ENCODE measurements at regions not wholly inside any gene's neighbourhood (a gene's known extent, or its start where the extent isn't known, plus 50 kb on each side); places are given as distances from the start of the nearest gene placed in this dataset.
A peak's percentile ranks its signal among the peaks of the same experiment; 100 is the strongest.

- peak; percentile 64 for DNase-seq (ENCODE audit: low spot score)
Measured at GRCh38 chr10:61140765-61141392, 196.9 kb upstream of the RHOBTB1 start.

- DNase-seq (ENCODE audit: low spot score), result no peak
Measured at GRCh38 chr10:61139592-61139953, 195.6 kb upstream of the RHOBTB1 start.

- no peak for DNase-seq (ENCODE audit: low spot score)
Measured at GRCh38 chr10:61138708-61139591, 195.0 kb upstream of the RHOBTB1 start.

GRCh38 chr10:61136139-61136538, 192.2 kb upstream of the RHOBTB1 start:
- no peak for DNase-seq (ENCODE audit: low spot score)

GRCh38 chr10:61135276-61135721, 191.3 kb upstream of the RHOBTB1 start:
- DNase-seq (ENCODE audit: low spot score), result no peak

- no peak for DNase-seq (ENCODE audit: low spot score)
Measured at GRCh38 chr10:61130366-61130765, 186.4 kb upstream of the RHOBTB1 start.

GRCh38 chr10:61128196-61128595, 184.2 kb upstream of the RHOBTB1 start:
- no peak for DNase-seq (ENCODE audit: low spot score)

- no peak for DNase-seq (ENCODE audit: low spot score)
Measured at GRCh38 chr10:61125560-61126170, 181.7 kb upstream of the RHOBTB1 start.

GRCh38 chr10:61124756-61125530, 181.0 kb upstream of the RHOBTB1 start:
- no peak for DNase-seq (ENCODE audit: low spot score)

- DNase-seq (ENCODE audit: low spot score), result no peak
Measured at GRCh38 chr10:61120805-61121204, 176.8 kb upstream of the RHOBTB1 start.

GRCh38 chr10:61119573-61119972, 175.6 kb upstream of the RHOBTB1 start:
- no peak for DNase-seq (ENCODE audit: low spot score)

GRCh38 chr10:61115897-61116296, 171.9 kb upstream of the RHOBTB1 start:
- DNase-seq (ENCODE audit: low spot score), result no peak

- DNase-seq (ENCODE audit: low spot score), result no peak
Measured at GRCh38 chr10:61112771-61113170, 168.8 kb upstream of the RHOBTB1 start.

GRCh38 chr10:61110936-61111335, 167.0 kb upstream of the RHOBTB1 start:
- DNase-seq (ENCODE audit: low spot score), result no peak

- no peak for DNase-seq (ENCODE audit: low spot score)
Measured at GRCh38 chr10:61110188-61110844, 166.3 kb upstream of the RHOBTB1 start.

GRCh38 chr10:61108915-61109314, 164.9 kb upstream of the RHOBTB1 start:
- no peak for DNase-seq (ENCODE audit: low spot score)

- no peak for DNase-seq (ENCODE audit: low spot score)
Measured at GRCh38 chr10:61100887-61101286, 156.9 kb upstream of the RHOBTB1 start.

GRCh38 chr10:61099756-61100155, 155.8 kb upstream of the RHOBTB1 start:
- DNase-seq (ENCODE audit: low spot score), result no peak

GRCh38 chr10:61098966-61099365, 155.0 kb upstream of the RHOBTB1 start:
- no peak for DNase-seq (ENCODE audit: low spot score)

GRCh38 chr10:61097026-61097425, 153.0 kb upstream of the RHOBTB1 start:
- DNase-seq (ENCODE audit: low spot score), result no peak

- no peak for DNase-seq (ENCODE audit: low spot score)
Measured at GRCh38 chr10:61096056-61096455, 152.1 kb upstream of the RHOBTB1 start.

GRCh38 chr10:61091531-61091930, 147.5 kb upstream of the RHOBTB1 start:
- no peak for DNase-seq (ENCODE audit: low spot score)

Measured in LoVo (cell line).